GM21717 (cell line): ENCODE measurements at regions not wholly inside any gene's neighbourhood (a gene's known extent, or its start where the extent isn't known, plus 50 kb on each side); places are given as distances from the start of the nearest gene placed in this dataset.

Experiments used
- ATAC-seq: cut with Tn5 transposase; IDR thresholded peaks from one replicate; pipeline ENCODE4 v1.9.1; 2021; ENCODE audit warnings: mild to moderate bottlenecking, moderate library complexity; ENCODE audit not compliant: unreplicated experiment

DNA sequence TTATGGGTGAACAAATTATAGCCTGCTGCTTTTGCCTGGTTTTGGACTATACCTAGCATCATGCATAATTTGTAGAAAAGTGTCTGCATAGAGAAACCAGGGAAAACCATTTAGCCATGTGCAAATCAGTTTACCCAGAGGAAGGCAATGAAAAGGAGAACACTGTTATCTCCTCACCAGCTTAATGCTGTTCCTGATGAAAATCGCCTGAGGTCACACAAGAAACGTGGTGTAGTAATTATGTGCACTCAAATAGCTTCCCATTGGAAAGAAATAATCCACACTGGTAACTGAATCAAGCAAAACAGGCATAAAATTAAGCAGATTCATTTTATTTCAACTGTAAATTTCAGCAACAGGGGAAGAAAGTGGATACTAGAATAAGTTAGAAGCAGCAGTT lies 51.7 kb upstream of the FAM240B start:
- ATAC-seq: no peak
